ENCODE measurements at regions not wholly inside any gene's neighbourhood (a gene's known extent, or its start where the extent isn't known, plus 50 kb on each side); places are given as distances from the start of the nearest gene placed in this dataset.
"Not testable (repeated sequence)": the region's sequence is repeated elsewhere in the genome, so short reads cannot be mapped to it uniquely, and the experiment has no call there.

GRCh38 chr10:123378302-123378701 lies 224.1 kb downstream of the BUB3 start:
- DNase-seq (ENCODE audit: low read depth): no peak

- DNase-seq (ENCODE audit: low read depth): no peak
Observed at GRCh38 chr10:123379156-123379555, 225.0 kb downstream of the BUB3 start.

- DNase-seq (ENCODE audit: low read depth): no peak
Observed at GRCh38 chr10:123380491-123381085, 226.4 kb downstream of the BUB3 start.

GRCh38 chr10:123381224-123381623 lies 227.0 kb downstream of the BUB3 start:
- no peak for DNase-seq (ENCODE audit: low read depth)

GRCh38 chr10:123382491-123382890 lies 228.3 kb downstream of the BUB3 start:
- DNase-seq (ENCODE audit: low read depth): no peak

GRCh38 chr10:123385508-123386080 lies 231.4 kb downstream of the BUB3 start:
- no peak for DNase-seq (ENCODE audit: low read depth)

GRCh38 chr10:123389520-123389919 lies 235.3 kb downstream of the BUB3 start:
- no peak for DNase-seq (ENCODE audit: low read depth)

- no peak for DNase-seq (ENCODE audit: low read depth)
Observed at GRCh38 chr10:123390332-123390731, 236.1 kb downstream of the BUB3 start.

GRCh38 chr10:123390874-123391273 lies 236.7 kb downstream of the BUB3 start:
- DNase-seq (ENCODE audit: low read depth): no peak

- no peak for DNase-seq (ENCODE audit: low read depth)
Observed at GRCh38 chr10:123391275-123392028, 237.2 kb downstream of the BUB3 start.

GRCh38 chr10:123392182-123392963 lies 238.2 kb downstream of the BUB3 start:
- no peak for DNase-seq (ENCODE audit: low read depth)

GRCh38 chr10:123393170-123393569 lies 239.0 kb downstream of the BUB3 start:
- no peak for DNase-seq (ENCODE audit: low read depth)

GRCh38 chr10:123394382-123394781 lies 240.2 kb downstream of the BUB3 start:
- DNase-seq (ENCODE audit: low read depth): no peak

- not testable (repeated sequence) for DNase-seq (ENCODE audit: low read depth)
Observed at GRCh38 chr10:123395234-123395633, 241.0 kb downstream of the BUB3 start.

GRCh38 chr10:123395906-123396305 lies 241.7 kb downstream of the BUB3 start:
- no peak for DNase-seq (ENCODE audit: low read depth)

- DNase-seq (ENCODE audit: low read depth): no peak
Observed at GRCh38 chr10:123398180-123398591, 244.0 kb downstream of the BUB3 start.

GRCh38 chr10:123398756-123399155 lies 244.6 kb downstream of the BUB3 start:
- no peak for DNase-seq (ENCODE audit: low read depth)

- DNase-seq (ENCODE audit: low read depth): no peak
Observed at GRCh38 chr10:123399276-123399839, 245.2 kb downstream of the BUB3 start.

GRCh38 chr10:123402021-123402420 lies 247.8 kb downstream of the BUB3 start:
- no peak for DNase-seq (ENCODE audit: low read depth)

- DNase-seq (ENCODE audit: low read depth): no peak
Observed at GRCh38 chr10:123402656-123403055, 248.5 kb downstream of the BUB3 start.

GRCh38 chr10:123404357-123404756 lies 250.2 kb downstream of the BUB3 start:
- no peak for DNase-seq (ENCODE audit: low read depth)

GRCh38 chr10:123408660-123409059 lies 254.5 kb downstream of the BUB3 start:
- no peak for DNase-seq (ENCODE audit: low read depth)
